ENCODE measurements at regions not wholly inside any gene's neighbourhood (a gene's known extent, or its start where the extent isn't known, plus 50 kb on each side); places are given as distances from the start of the nearest gene placed in this dataset.

DNA sequence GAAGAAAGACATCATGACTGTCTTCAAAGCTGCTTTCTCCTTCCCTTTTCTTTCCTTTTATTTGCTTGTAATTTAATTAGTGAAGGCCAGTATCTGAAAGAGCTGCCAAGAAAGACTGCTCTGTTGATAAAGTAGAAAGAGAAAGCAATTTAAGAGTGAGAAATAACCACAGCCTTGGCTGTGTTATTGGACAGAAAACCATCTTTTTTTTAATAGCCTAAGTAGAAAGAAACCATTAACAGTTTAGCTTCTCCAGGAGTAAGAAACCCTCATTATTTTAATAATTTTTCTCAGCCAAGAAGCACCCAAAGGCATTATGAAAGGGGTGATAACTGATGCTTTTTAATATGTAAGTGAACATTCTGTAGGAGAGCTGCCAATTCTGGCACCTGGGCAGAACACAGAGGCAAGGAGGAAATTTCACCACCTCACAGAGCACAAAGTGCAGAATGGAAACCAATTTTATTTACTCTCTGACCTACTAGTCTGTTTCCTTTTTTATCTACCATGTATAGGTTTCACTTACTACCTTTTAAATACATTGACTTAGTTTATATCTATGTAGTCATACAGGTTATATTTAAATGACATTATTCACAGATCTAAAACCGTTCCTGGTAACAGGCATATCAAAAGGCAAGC, 703.2 kb downstream of the MRPL39 start:
- H3K4me2 ChIP-seq (ENCODE audit: low read depth, low read length): no peak overlapping the region
- H2BK5ac ChIP-seq (ENCODE audit: low read depth, low read length, poor library complexity, severe bottlenecking): no peak overlapping the region
- H3K9ac ChIP-seq (ENCODE audit: low read depth, low read length): no peak overlapping the region
- H3K14ac ChIP-seq (replicated peaks; ENCODE audit: low read depth, low read length): no peak overlapping the region
- no TSS peak for BruUV-seq (replicated peaks)
- no peak overlapping the region for H2AK5ac ChIP-seq (ENCODE audit: low read depth, low read length)
- no peaks in the 10 kb centered on the region for H3K9me3 ChIP-seq (ENCODE audit: control insufficient read depth, insufficient read depth, low read length)
- no peaks in the 10 kb centered on the region for H3K27me3 ChIP-seq (ENCODE audit: control insufficient read depth, insufficient read depth, low read length)
- no peak overlapping the region for H2BK15ac ChIP-seq (ENCODE audit: low read depth, low read length)
- H2AFZ ChIP-seq (replicated peaks; ENCODE audit: low read length, poor library complexity): no peak overlapping the region
- no peaks in the 10 kb centered on the region for H3K9me1 ChIP-seq (ENCODE audit: insufficient read depth, low read length)
- H4K91ac ChIP-seq (ENCODE audit: insufficient read depth, low read depth, low read length): no peak overlapping the region
- no peak overlapping the region for H3K4me3 ChIP-seq (ENCODE audit: insufficient read depth, low read depth, low read length)
- dilution Hi-C loops (cut with HindIII; ENCODE audit: low sequenced_read_pairs, unreplicated experiment): no loop called here
- DNase-seq (no peak), ATAC-seq (ENCODE audit: low read depth) (no peak)
- no peaks in the 10 kb centered on the region for H3K4me1 ChIP-seq (ENCODE audit: control insufficient read depth, insufficient read depth, low read length)
- H4K8ac ChIP-seq (ENCODE audit: low read depth in 2 of 2, low read length in 2 of 2): no peak overlapping the region
- H2AK9ac ChIP-seq (replicated peaks; ENCODE audit: low read depth, low read length, poor library complexity): no peak overlapping the region
- WGBS, 2 experiments (ENCODE audit: extremely low coverage in 2 of 2, insufficient read length in 1 of 2): no CpG with 5 or more reads among the region's 1 CpG
- no peaks in the 10 kb centered on the region for H3K36me3 ChIP-seq (ENCODE audit: control insufficient read depth, insufficient read depth, low read length)
- H3K79me1 ChIP-seq (ENCODE audit: low read depth in 1 of 2, low read length in 2 of 2): no peaks in the 10 kb centered on the region
- intact Hi-C loops (cut with micrococcal nuclease): no loop called here
- ChIA-PET POLR2A (ENCODE audit: unreplicated experiment) (no interaction called here), CTCF (interaction anchor here (0.6 kb wide), 1 partner anchor 279 kb away, joined by 4 read pairs; no protein-coding TSS in a partner anchor)
- H3K18ac ChIP-seq (ENCODE audit: low read depth, low read length): no peak overlapping the region
- TF ChIP-seq MXI1 (IDR thresholded peaks at IDR 0.05; ENCODE audit: borderline replicate concordance, low read depth, low read length) (no peak), RFX5 (IDR thresholded peaks at IDR 0.05; ENCODE audit: low read depth, low read length) (no peak), MAZ (IDR thresholded peaks at IDR 0.05; ENCODE audit: borderline replicate concordance, low read depth, low read length) (no peak), FOS (IDR thresholded peaks at IDR 0.05; ENCODE audit: low read depth, low read length) (no peak), RCOR1 (IDR thresholded peaks at IDR 0.05; ENCODE audit: insufficient replicate concordance, low read length) (no peak), RAD21 (IDR thresholded peaks at IDR 0.05; ENCODE audit: low read length) (no peak), ELK1 (IDR thresholded peaks at IDR 0.05; ENCODE audit: borderline replicate concordance, low read depth, low read length) (no peak), CEBPB (IDR thresholded peaks at IDR 0.05; ENCODE audit: low read depth, low read length) (no peak), NFE2L2 (IDR thresholded peaks at IDR 0.05; ENCODE audit: low read depth, low read length) (no peak), POLR2A (IDR thresholded peaks at IDR 0.05; ENCODE audit: low read depth, low read length) (no peak), CHD1 (IDR thresholded peaks at IDR 0.05; ENCODE audit: low read depth, low read length) (no peak), MAFK (IDR thresholded peaks at IDR 0.05; ENCODE audit: low read depth, low read length) (no peak), SMC3 (IDR thresholded peaks at IDR 0.05; ENCODE audit: low read depth, low read length) (no peak)
- TF ChIP-seq, protein P1, sequence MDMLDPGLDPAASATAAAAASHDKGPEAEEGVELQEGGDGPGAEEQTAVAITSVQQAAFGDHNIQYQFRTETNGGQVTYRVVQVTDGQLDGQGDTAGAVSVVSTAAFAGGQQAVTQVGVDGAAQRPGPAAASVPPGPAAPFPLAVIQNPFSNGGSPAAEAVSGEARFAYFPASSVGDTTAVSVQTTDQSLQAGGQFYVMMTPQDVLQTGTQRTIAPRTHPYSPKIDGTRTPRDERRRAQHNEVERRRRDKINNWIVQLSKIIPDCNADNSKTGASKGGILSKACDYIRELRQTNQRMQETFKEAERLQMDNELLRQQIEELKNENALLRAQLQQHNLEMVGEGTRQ (IDR thresholded peaks at IDR 0.05; ENCODE audit: low read depth, low read length): no peak
- TF ChIP-seq, protein P2, sequence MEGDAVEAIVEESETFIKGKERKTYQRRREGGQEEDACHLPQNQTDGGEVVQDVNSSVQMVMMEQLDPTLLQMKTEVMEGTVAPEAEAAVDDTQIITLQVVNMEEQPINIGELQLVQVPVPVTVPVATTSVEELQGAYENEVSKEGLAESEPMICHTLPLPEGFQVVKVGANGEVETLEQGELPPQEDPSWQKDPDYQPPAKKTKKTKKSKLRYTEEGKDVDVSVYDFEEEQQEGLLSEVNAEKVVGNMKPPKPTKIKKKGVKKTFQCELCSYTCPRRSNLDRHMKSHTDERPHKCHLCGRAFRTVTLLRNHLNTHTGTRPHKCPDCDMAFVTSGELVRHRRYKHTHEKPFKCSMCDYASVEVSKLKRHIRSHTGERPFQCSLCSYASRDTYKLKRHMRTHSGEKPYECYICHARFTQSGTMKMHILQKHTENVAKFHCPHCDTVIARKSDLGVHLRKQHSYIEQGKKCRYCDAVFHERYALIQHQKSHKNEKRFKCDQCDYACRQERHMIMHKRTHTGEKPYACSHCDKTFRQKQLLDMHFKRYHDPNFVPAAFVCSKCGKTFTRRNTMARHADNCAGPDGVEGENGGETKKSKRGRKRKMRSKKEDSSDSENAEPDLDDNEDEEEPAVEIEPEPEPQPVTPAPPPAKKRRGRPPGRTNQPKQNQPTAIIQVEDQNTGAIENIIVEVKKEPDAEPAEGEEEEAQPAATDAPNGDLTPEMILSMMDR (conservative IDR thresholded peaks at IDR 0.05; ENCODE audit: low read depth, low read length): no peak
- in situ Hi-C loops (cut with MboI; ENCODE audit: low sequenced_read_pairs): no loop called here
- no peak overlapping the region for H2BK20ac ChIP-seq (ENCODE audit: low read depth, low read length)
- no peaks in the 10 kb centered on the region for H4K20me1 ChIP-seq (ENCODE audit: insufficient read depth, low read length)
- H3K4ac ChIP-seq (ENCODE audit: low read depth, low read length): no peak overlapping the region
- H2BK120ac ChIP-seq (ENCODE audit: low read depth, low read length): no peak overlapping the region
- H3K56ac ChIP-seq (ENCODE audit: extremely low read depth, insufficient read depth, low read length): no peak overlapping the region
- no peak overlapping the region for H4K5ac ChIP-seq (ENCODE audit: low read depth, low read length)
- no peak overlapping the region for H3K27ac ChIP-seq (ENCODE audit: insufficient read depth, low read length)
- H3K23ac ChIP-seq (ENCODE audit: low read depth, low read length): no peak overlapping the region

Measured in IMR-90 (cell line).